ENCODE measurements at regions not wholly inside any gene's neighbourhood (a gene's known extent, or its start where the extent isn't known, plus 50 kb on each side); places are given as distances from the start of the nearest gene placed in this dataset.

GRCh38 chr5:143705381-143705780 is 106.6 kb upstream of the HMHB1 start:
- TF ChIP-seq, protein P1, sequence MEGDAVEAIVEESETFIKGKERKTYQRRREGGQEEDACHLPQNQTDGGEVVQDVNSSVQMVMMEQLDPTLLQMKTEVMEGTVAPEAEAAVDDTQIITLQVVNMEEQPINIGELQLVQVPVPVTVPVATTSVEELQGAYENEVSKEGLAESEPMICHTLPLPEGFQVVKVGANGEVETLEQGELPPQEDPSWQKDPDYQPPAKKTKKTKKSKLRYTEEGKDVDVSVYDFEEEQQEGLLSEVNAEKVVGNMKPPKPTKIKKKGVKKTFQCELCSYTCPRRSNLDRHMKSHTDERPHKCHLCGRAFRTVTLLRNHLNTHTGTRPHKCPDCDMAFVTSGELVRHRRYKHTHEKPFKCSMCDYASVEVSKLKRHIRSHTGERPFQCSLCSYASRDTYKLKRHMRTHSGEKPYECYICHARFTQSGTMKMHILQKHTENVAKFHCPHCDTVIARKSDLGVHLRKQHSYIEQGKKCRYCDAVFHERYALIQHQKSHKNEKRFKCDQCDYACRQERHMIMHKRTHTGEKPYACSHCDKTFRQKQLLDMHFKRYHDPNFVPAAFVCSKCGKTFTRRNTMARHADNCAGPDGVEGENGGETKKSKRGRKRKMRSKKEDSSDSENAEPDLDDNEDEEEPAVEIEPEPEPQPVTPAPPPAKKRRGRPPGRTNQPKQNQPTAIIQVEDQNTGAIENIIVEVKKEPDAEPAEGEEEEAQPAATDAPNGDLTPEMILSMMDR (IDR thresholded peaks at IDR 0.05): no peak
- TF ChIP-seq POLR2A (IDR thresholded peaks at IDR 0.05) (no peak), POLR2AphosphoS5 (IDR thresholded peaks at IDR 0.05; ENCODE audit: insufficient read depth in 1 of 2, low read depth in 1 of 2) (no peak)
